Ishikawa (cell line): ENCODE measurements at regions not wholly inside any gene's neighbourhood (a gene's known extent, or its start where the extent isn't known, plus 50 kb on each side); places are given as distances from the start of the nearest gene placed in this dataset.

Source experiments
- CEBPB ChIP-seq: IDR thresholded peaks from 2 replicates; pipeline ENCODE4 v1.6.1; 2012
- EP300 ChIP-seq: IDR thresholded peaks from 2 replicates; pipeline ENCODE4 v1.6.1; 2012; ENCODE audit warnings: borderline replicate concordance
- MAX ChIP-seq: IDR thresholded peaks from 2 replicates; pipeline ENCODE4 v1.6.1; 2012

- no peak for TF ChIP-seq MAX
- no peak for TF ChIP-seq CEBPB
- TF ChIP-seq EP300: no peak
Observed at GRCh38 chr3:35417080-35417479, 222.2 kb upstream of the ARPP21 start.
